GM18517 (cell line): ENCODE measurements at regions not wholly inside any gene's neighbourhood (a gene's known extent, or its start where the extent isn't known, plus 50 kb on each side); places are given as distances from the start of the nearest gene placed in this dataset.
"Not testable (repeated sequence)": the region's sequence is repeated elsewhere in the genome, so short reads cannot be mapped to it uniquely, and the experiment has no call there.

Source experiments
- ATAC-seq: cut with Tn5 transposase; IDR thresholded peaks from one replicate; pipeline ENCODE4 v1.9.1; 2021; ENCODE audit warnings: mild to moderate bottlenecking, moderate library complexity; ENCODE audit not compliant: unreplicated experiment

DNA sequence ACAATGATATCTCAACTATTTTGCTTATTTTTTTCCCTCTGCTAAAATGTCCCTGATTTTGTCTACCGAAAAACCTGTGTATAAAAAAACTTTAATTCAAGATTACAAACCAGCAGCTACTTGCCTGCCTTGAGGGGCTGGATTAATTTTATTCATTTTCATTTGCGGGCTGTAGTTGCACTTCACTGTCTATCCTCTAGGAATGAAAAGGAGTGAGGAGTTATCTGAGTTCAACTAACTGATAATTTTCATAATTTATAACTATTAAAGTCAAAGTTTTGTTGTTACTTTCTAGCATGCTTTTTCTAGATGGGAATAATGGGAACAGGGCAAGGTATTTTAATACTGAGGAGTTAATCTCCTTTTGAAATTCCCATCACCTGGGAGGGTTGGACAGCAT is 50.3 kb upstream of the AGTPBP1 start:
- not testable (repeated sequence) for ATAC-seq

- not testable (repeated sequence) for ATAC-seq
These were observed 61.4 kb upstream of the AGTPBP1 start for GRCh38 chr9:85802978-85803695.

GRCh38 chr9:85804847-85805133 is 63.0 kb upstream of the AGTPBP1 start:
- peak; percentile 23 for ATAC-seq

- ATAC-seq: peak; percentile 70
These were observed 63.6 kb upstream of the AGTPBP1 start for GRCh38 chr9:85805134-85806005.

DNA sequence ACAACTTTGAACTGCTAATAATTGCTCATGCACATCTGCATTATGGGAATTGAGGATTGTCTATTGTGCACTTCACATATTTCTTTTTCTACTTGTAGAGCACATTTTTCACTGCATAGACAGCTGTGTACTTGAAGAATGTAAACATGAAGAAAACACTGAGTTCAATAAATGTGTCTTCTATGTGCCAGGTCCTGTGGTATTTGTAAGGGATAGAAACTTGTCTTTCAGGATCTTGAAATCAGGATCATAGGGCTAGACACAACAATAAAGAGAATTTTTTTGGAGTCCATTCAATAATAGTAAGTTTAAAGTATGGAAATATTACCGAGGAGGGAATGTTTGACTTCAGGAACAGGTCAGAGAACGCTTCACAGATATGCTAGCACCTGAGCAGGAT is 66.6 kb upstream of the AGTPBP1 start:
- ATAC-seq: not testable (repeated sequence)

GRCh38 chr9:85813388-85813787 is 71.6 kb upstream of the AGTPBP1 start:
- not testable (repeated sequence) for ATAC-seq

- ATAC-seq: not testable (repeated sequence)
These were observed 73.0 kb upstream of the AGTPBP1 start for GRCh38 chr9:85814800-85815199.

DNA sequence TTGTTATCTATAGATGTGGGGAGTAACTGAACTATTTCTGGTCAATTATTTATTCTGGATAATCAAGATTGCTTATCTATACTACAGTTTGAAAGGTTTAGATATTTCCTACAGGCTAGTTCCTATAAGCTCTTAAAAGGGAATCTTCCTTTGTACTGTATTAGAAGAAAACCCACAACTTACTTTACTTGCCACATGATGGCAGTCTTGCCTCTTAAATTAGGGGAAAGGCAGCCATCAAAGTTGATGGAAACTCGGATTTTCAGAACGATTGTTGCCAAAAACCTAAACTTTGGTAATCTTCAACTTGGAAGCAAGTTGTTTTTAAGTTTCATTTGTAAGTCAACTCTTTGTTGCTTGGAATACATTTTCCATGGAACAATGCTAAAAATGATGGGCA is 77.2 kb upstream of the AGTPBP1 start:
- not testable (repeated sequence) for ATAC-seq

- not testable (repeated sequence) for ATAC-seq
These were observed 78.8 kb upstream of the AGTPBP1 start for GRCh38 chr9:85820598-85820997.

- ATAC-seq: not testable (repeated sequence)
These were observed 83.2 kb upstream of the AGTPBP1 start for GRCh38 chr9:85824949-85825348.

DNA sequence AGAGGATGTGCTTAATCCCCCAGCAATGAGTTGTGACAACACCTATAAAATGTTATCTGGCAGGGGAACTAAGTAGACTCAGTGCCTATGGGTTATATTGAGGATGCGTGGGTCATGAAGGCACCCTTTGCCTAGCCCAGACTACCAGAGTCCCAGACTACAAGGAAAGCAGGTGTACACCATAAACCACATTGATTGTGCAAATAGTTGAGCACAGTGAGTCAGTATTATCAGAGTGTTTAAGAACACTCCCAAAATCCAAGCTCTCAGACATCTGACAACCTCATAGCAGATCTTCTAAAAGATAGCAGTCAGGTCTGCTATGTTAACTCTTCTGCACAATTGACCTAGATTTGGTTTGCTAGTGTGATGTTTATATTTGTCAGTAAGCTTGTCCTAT is 92.8 kb upstream of the AGTPBP1 start:
- not testable (repeated sequence) for ATAC-seq

DNA sequence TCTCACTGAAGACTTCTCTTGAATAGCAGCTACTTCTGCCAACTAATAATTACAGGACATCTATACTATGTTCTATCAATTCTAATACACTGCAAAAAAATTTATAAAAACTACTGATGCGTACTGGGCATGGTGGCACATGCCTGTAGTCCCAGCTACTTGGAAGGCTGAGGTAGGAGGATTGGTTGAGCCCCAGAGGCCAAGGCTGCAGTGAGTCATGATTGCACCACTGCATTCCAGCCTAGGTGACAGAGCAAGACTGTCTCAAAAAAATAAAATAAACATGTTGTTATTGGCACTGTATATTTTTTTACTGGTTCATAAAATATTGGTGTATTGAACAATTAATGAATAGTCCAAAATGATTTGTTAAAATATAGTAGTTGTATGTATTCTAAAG is 97.0 kb upstream of the NAA35 start:
- ATAC-seq: not testable (repeated sequence)

- ATAC-seq: not testable (repeated sequence)
These were observed 93.2 kb upstream of the NAA35 start for GRCh38 chr9:85847782-85848181.

GRCh38 chr9:85858056-85858750 is 82.7 kb upstream of the NAA35 start:
- ATAC-seq: no peak

DNA sequence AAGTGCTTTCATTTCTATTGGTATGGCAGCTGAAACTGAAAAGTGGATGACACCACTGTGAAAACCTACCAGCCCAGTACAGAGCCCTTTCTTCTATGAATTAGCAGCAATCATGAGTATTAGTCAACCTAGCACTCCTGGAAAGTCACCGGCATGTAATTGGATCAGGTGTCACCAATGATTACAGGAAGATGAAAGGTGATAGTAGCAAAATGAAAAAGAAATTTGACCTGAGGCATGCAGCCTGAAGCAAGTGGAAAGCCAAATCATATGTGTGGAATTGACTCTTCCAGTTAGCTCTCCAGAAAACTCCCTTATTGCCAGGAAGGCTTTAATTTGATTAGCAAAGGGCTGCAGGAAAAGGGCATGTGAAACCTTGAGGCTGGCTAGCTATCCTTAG is 81.2 kb upstream of the NAA35 start:
- ATAC-seq: no peak

GRCh38 chr9:85861882-85862281 is 79.1 kb upstream of the NAA35 start:
- not testable (repeated sequence) for ATAC-seq

- no peak for ATAC-seq
These were observed 77.1 kb upstream of the NAA35 start for GRCh38 chr9:85863875-85864274.

DNA sequence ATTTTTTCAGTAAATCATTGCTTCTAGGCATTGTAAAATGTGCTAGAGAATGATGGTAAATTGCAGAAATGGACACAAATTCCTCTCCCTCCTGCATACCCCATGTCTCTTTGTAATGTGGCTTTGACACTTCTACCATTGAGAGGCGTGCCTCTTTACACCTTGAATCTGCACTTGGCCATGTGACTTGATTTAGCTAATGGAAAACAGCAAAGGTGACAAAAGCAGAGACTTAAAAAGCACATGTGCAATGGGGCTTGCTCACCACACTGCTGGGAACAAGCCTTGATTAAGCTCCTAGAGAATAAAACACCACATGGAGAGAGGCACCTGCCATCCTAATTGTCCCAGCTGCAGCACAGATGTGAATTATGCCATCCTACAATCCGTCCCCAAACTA is 69.9 kb upstream of the NAA35 start:
- ATAC-seq: no peak

GRCh38 chr9:85871683-85872082 is 69.3 kb upstream of the NAA35 start:
- ATAC-seq: not testable (repeated sequence)

- no peak for ATAC-seq
These were observed 68.5 kb upstream of the NAA35 start for GRCh38 chr9:85872463-85872862.

DNA sequence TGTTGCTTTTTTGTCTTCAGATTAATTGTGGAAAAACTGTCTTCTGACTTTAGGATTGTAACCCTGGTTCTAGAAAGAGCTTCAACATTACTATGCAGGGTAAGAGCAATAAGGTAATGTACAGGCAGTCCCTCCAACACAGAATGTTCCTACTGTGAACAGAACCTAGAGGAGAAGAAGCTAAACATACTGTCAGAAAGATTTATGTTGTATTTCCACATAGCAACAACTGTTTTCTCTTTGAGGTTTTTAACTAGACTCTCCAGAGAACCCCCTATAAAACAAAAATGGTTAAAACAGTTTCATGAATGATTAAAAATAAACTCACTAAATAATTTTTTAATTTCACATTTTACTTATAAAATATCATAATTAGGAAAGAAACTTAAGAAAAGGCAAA is 64.3 kb upstream of the NAA35 start:
- no peak for ATAC-seq
